ENCODE measurements at regions not wholly inside any gene's neighbourhood (a gene's known extent, or its start where the extent isn't known, plus 50 kb on each side); places are given as distances from the start of the nearest gene placed in this dataset.

DNA sequence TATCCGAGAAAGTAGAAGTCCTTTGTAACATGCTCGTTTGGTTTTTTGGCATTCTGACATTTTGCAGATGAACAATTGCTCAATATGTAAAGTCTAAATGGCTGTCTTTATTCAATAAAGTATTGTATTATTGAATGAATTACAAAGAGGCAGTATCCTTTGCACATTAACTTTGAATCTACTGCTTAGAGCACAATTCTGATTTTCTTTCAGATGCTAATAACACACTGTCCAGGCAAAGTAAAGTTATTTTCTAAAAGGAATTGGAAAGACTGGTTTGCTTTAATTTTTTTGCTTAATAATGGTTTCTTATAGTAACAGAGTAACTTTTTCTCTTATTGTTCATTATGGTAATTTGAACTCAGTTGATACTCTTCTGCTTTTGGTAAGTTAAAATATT lies 494.8 kb downstream of the RWDD3 start:
- TF ChIP-seq, protein P1, sequence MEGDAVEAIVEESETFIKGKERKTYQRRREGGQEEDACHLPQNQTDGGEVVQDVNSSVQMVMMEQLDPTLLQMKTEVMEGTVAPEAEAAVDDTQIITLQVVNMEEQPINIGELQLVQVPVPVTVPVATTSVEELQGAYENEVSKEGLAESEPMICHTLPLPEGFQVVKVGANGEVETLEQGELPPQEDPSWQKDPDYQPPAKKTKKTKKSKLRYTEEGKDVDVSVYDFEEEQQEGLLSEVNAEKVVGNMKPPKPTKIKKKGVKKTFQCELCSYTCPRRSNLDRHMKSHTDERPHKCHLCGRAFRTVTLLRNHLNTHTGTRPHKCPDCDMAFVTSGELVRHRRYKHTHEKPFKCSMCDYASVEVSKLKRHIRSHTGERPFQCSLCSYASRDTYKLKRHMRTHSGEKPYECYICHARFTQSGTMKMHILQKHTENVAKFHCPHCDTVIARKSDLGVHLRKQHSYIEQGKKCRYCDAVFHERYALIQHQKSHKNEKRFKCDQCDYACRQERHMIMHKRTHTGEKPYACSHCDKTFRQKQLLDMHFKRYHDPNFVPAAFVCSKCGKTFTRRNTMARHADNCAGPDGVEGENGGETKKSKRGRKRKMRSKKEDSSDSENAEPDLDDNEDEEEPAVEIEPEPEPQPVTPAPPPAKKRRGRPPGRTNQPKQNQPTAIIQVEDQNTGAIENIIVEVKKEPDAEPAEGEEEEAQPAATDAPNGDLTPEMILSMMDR (IDR thresholded peaks at IDR 0.05; ENCODE audit: insufficient read depth, low read length) = no peak
- TF ChIP-seq SPI1 (IDR thresholded peaks at IDR 0.05; ENCODE audit: borderline replicate concordance, low read depth) = no peak
